NCI-H82 (cell line): ENCODE measurements at regions not wholly inside any gene's neighbourhood (a gene's known extent, or its start where the extent isn't known, plus 50 kb on each side); places are given as distances from the start of the nearest gene placed in this dataset.

Source experiments
- DNase-seq: peaks from one replicate; lab custom pipeline; 2025; lab: John Stamatoyannopoulos, UW

DNA sequence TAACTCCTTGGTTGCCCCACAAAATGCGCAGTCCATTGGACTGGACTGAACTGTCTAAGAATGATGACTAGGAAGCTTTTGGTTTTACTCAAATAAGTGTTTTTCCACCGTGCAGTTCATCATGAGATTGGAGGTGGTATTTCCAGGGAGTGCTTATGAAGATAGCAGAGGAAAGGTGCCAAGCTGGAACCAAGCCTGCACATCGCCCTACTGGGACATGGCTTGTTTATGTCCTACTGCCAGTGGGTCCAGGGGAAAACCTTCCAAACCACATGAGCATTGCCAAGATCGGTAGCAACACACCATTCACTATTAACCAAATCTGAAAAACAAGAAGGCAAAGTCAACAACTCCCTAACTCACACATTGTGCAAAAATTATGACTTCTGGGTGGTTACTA, 54.7 kb upstream of the DSCAM start:
- no peak for DNase-seq

DNA sequence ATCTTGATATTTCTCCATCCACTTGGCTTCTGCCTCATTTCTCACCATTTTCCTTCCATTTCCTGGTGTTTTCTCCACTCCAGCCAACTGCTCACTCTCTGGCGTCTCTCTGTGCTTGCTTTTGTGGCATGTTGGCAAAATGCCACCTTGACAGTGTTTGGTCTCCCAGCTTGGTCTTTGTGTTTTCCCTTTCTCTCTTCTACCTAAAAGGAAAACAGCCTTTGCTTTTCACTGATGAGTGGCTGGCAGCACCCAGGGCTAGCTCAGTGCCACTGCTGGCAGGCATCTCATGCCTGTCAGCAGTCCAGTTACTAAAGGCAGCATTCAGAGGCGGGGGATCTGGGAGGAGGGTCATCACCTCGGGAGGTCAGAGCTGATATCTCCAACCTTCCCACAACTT, 55.3 kb upstream of the DSCAM start:
- DNase-seq: no peak

DNA sequence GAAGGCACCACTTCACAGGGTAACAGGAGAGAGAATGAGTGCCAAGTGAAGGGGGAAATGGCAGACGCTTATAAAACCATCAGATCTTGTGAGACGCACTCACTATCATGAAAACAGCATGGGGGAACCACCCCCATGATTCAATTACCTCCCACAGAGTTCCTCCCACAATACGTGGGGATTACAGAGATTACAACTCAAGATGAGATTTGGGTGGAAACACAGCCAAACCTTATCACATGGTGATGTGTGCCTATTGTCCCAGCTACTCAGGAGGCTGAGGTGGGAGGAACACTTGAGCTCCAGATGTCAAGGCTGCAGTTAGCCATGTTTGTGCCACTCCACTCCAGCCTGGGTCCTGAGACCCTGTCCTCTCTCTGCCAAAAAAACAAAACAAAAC, 56.0 kb upstream of the DSCAM start:
- DNase-seq: peak; percentile 10

DNA sequence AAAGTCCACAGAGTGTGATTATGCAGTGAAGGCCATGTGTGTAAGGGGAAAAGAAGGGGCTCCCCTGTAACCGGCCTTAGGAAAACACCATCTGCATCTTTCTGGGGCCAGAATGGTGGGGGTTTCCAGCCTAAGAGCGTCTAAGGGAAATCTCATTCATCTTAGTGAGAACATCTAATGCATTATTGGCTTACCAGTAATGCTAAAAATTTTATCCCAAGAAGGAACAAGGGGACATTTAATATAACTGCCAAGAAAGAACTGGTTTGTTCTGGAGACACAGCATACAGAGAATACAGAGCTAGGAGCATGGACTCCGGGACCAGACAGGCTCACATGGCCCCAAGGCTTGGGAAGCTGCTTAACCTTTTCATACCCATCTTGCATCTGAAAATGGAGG, 58.3 kb upstream of the DSCAM start:
- peak; percentile 20 for DNase-seq

DNA sequence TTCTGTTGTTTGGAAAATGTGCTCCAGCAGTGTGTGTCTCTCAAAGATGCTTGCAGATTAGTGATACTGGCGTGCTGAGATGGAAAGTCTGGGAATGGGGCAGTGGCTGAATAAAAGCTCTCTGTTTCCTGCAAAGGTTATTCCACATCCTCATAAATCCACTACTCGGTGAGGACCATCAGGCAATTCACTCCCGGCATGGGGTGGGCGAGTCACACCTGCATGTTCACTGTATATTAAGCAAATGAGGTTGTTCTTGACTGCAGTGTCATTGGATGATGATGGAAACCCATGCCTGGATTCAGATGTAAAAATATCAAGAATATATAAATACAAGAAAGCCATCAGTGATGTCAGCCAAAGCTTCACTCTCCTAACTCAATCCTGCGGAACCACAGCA, 65.4 kb upstream of the DSCAM start:
- DNase-seq: no peak

DNA sequence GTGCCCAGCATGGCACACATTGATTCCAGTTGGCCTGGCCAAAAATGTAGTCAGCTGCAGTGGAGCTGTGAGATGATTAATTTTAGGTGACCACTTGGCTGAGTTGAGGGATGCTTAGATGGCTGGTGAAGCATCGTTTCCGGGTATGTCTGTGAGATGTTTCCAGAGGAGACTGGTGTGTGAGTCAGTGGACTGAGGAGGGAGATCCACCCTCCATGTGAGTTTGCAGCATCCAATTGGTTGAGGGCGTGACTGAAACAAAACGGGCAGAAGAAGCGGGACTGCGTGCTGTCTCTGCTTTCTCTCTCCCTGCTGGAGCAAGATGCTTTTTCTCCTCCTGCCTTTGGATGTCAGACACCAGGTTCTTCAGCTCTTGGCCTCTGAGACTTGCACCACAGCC, 68.2 kb upstream of the DSCAM start:
- DNase-seq: no peak

DNA sequence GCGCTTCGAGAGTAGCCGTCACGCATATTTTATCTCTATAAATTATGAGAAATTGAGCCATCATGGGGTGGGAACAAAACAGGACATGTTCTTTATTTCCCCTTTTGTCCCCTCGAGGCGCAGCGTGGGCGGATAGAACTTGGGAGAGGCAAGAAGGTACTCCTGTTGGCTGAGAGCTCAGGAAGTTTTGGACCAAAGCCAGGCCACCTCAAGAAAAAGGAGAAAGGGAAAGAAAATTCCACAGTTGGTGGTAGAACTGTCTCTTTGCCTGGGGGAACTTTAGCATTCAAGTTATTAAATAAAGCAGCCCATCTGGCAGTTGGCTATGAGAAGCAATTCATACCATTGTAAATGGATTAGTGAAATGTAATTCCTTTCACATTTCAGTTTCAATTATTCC, 76.4 kb upstream of the DSCAM start:
- peak; percentile 34 for DNase-seq

DNA sequence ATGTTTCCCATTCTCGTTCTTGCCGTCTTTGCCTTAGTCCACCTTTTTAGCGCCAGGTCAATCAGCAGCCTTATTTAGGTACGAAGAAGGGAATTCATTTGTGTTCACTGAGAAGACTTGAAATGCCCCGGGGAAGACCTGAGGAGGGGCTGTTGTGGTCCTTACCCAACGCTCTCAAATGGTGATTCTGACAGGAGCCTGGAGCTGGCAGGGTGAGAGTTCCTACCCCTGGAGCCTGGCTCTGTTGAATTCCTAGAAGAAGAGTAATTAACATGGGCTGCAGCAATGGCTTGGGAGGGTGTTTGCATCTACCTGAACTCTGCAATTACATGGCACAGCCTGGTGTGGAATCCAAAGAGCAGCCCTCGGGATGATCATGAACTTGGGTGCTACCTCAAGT, 76.9 kb upstream of the DSCAM start:
- DNase-seq: no peak

DNA sequence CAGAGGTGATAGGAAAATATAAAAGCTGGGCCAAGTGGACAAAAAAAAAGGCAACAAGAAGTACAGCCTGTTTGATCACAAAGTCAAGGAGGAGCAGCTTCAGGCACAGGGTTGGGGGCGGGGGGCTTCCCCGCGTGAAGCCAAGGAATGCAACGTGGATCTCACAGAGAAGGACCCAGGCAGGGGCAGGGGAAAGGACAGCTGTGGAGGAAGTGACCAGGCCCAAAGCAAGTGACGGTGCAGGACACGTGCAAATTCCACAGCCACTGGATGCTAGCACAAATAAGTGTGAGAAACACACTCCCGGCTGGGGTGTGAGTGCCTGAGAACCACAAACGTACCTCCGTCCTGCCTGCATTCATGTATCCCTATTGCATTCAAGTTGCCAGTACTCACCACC, 77.7 kb upstream of the DSCAM start:
- DNase-seq: no peak

DNA sequence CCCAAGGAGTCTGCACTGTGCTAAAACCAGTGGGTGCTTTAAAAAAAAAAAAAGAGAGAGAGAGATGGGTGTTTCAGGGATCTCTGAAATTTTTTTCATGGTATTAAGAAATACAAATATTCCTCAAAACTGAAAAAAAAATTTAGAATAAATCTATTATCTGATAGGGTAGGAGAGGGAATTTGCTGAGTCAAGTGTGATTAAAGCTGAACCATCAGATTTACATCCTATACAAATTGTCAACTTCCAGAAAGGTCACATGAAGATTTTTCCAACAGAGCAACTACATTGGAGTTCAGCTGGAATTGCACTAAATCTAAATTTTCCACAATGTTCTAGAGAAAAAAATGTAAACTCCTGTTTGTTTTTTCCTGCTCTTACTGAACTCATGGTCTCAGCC, 79.3 kb upstream of the DSCAM start:
- DNase-seq: no peak

DNA sequence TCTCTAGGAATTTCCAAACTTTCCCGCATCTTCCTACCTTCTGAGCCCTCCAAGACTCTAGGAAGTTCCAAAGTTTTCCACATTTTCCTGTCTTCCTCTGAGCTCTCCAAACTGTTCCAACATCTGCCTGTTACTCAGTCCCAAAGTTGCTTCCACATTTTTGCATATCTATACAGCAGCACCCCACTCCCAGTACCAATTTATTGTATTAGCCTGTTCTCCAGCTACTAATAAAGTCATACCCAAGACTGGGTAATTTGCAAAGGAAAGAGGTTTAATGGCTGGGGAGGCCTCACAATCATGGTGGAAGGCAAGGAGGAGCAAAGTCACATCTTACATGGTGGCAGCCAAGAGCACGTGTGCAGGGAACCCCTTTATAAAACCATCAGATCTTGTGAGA, 82.9 kb upstream of the DSCAM start:
- no peak for DNase-seq

DNA sequence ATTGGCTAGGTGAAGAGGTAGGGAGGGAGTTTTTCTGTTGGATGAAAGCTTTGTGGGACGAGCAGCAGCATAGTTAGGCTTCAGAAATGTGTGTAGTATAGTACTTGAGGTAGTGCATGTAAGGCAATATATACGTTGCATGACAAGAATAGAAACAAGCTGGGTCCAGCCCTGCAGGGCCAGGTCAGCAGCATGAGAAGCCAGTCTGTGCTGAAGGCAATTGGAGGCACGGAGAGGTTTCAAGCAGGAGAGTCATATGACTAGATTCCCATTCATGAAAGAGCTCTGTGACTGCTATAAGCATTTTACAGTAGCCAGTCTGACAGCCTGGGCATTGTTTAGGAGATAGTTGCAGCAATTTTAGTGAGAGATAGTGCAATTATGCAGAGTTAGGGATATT, 84.2 kb upstream of the DSCAM start:
- no peak for DNase-seq

DNA sequence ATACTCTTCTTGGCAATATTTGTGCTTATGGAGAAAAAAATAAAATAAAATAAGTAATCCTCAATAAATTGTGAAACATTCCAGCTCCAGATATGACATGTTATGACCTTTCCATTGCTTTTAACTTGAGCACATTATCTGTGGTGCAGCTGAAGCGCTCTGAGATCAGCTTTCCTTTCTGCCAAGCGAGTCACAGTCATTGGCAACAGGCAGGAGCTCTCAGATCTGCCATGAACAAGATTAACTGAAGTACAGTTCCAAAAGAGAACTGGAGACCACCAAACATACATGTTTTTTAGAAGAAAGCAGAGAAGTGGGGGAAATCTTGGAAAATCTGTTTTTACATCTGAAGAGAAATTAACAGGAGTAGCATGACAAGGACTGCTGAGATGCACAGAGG, 89.2 kb upstream of the DSCAM start:
- DNase-seq: no peak

DNA sequence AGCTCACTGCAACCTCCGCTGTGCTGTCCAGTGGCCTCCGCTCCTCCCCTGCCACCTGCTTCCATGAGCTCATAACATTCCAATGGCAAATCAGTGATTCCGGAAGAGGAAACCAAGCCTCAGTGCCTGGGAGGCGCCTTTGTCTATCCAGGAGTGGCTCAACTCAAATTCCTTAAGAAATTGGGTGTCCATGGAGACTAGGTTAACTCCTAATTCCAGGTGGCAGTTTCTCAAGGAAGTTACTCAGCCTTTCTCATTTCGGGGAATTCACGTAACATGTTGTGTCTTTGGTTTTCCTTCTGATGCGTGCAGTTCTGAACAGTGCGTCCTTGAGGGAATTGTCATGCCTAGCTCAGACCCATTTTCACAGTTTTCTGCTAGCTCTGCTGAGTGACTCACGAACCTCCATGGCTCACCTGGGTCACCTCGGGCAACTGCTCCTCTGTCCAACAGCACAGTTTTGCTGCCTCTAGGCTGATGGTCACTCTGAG, 89.9 kb upstream of the DSCAM start:
- DNase-seq: no peak

DNA sequence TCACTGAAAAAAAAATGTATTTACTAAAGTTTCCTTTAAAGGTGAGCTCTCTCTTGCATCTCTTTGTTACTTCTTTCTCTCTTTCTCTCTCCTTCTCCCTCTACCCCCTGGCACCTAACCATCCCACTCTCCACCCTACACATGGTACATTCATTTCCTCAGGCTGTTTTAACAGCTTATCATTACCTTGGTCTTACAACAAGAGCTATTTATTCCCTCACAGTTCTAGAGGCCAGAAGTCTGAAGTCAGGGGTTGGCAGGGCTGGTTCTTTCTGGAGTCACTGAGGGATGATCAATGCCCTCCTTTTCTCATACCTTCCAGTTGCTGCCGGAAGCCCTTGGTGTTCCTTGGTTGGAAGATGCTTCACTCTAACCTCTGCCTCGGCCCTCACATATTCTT, 91.1 kb upstream of the DSCAM start:
- DNase-seq: no peak

DNA sequence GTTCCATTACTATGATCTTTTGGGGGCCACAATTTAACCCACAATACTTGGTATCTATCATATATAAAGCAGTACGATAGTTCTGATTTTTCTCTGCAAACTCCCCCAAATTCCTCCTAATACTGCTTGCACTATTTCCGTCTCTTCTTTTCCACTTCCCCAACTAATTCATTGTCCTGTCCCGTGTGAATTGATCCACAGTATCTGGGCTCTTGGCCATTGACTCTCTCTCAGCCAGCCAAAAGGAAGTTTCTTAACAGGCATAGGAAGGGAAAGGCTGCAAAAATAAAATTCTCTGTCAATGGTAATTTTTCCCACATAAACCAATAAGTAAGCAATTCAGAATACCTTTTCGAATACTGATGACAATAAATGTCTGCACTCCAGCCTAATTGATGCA, 91.7 kb upstream of the DSCAM start:
- no peak for DNase-seq

DNA sequence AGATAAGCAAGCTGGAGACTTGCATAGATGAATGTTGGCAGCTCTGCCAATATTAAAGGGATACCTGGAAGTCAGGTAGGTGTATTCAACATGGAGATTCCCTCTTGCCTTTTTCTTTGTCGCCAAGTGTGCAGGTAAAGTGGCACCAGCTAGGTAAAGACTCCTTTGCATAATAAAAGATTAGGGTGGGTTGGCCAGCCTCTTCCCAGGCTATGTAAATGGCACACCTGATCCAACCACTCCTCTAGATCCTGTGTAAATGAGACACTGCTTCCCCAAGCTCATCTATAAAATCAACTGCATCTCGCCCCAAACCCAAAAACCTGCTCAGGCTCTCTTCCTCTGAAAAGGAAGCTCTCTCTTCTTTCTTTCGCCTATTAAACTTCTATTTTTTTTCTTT, 100.8 kb upstream of the DSCAM start:
- DNase-seq: no peak

DNA sequence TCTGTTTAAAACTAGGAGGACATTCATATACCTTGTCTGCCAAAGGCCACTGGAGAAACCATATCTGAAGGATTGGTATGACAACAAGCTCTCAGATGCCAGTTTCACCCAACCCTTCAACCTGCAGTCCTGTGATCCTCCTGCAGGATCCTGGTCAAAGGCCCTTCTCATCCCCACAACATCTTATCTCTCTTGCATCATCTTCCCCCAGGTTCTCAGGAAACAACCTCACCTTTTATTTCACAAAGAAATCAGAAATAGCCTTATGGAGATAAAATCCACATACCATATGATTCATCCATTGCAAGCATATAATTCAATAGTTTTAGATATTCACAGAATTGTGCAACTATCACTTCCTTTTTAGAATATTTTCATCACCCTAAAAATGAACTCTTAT, 104.0 kb upstream of the DSCAM start:
- no peak for DNase-seq

DNA sequence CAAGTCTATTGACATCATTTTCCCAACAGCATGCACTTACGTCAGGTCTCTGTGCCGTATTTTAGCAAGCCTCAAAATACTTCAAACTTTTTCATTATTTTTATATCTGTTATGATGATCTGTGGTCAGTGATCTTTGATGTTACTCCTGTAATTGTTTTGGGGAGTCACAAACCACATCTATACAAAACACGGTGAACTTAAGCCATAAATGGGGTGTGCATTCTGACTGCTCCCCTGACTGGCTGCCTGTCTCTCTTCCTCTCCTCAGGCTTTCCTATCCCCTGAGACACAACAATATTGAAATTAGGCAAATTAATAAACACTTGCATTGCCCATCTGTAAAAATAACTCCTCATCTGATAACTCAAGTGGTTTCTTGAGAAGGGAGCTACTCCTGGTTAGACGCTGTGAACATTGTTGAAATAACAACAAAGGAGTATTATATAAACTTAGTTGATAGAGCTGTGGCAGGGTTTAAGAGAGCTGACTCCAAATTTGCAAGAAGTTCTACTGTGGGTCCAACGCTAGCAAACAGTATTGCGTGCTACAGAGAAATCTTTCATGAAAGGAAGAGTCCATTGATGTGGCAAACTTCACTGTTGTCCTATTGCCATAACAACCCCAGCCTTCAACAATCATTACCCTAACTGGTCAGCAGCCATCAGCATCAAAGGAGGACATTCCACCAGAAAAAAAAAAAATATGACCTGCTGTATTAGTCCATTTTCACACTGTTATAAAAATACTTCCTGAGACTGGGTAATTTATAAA, 105.8 kb upstream of the DSCAM start:
- no peak for DNase-seq

DNA sequence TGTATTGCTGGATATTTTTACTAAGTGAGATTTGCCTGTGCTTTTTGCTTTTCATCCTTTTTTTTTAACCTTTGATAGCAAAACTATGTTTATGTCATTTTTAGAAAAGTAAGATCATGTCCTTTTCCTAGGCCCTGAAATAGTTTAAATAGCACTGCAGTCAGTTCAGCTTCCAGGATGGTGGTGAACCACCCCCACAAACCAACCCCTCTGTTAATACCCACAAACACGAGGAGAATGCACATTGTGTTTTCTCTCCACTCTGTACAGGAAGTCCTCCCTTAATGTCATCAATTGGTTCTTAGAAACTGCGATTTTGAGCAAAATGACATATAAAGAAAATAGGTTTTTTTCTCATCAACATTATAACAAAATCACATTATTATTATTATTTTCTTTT, 117.7 kb upstream of the DSCAM start:
- no peak for DNase-seq

DNA sequence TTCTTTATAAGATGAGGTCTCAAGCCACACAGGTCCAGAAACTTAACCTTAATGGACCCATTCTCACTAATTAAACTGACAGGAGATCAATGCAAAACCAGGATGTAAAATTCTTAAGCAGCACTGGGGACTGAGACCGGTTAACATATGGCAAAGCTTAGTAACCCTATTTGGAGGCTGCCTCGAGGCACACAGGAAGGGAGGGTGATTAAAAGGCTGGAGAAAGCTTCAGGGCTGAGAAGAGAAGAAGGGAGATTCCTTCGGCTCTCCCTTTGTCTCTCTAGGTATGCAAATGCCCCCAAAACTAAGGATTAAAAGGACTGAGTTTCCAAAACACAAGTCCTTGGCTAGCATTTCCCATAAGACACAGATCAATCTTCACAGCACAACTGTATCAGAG, 120.8 kb upstream of the DSCAM start:
- DNase-seq: peak; percentile 92

DNA sequence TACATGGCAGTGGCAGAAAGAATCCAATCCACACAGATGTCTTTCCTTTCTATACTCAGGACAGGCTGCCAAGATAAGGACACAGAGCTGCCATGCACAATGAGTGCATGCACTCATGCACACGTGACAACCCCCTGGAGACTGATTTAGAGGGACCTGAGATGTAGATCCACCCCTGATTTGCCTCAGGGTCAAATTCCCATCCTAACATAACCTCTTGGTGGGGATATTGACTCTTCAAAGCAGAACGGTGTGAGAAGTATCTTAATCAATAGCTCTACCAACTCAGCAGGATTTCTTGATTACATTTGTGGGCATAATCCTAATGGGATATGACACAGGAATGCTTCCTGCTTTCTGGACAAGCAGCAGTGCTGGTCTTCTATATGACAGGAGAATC, 125.2 kb upstream of the DSCAM start:
- no peak for DNase-seq

DNA sequence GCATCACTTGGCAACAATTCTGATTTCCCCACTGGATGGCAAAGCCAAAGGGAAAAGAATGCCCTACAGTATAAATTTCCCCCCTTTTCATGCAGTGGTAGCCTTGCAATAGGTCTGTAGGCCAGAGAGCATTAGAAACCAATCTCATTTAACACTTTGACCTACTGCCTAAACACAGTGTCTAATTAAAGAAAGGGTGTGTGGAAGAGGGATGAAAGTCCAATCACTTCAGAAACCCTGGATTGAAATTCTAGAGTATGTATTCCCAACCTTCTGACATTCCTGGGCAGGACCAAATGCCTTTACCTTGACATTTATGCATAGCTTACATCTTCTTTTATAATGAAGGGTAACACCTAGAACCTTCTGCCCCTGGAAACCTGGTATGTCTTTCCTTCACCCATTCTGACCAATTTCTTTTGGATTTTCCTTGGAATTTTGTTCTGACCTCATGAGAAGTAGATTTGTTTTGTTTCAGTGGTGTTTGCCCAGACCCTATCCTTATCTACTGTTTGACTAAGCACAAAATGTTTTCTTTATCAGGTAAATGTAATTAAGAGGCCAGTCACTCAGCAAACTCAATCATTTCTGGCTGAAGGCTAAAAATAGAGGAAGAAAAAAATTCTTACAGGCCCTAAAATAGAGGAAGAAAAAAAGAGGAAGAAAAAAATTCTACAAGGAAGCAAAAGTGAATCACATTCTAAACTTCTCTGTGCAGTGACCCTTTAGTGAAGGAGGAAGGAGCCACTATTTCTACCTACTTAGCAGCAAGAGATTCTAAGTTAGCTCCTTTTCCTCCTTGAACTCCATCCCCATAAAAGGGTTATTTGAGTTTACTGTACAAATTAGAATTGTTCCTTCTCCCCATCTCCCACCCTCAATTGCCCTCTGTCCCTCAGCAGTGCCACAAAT, 129.5 kb upstream of the DSCAM start:
- no peak for DNase-seq
